Endodermal cell (in vitro differentiated cells): ENCODE measurements at regions not wholly inside any gene's neighbourhood (a gene's known extent, or its start where the extent isn't known, plus 50 kb on each side); places are given as distances from the start of the nearest gene placed in this dataset.

Source experiments
- DNase-seq: peaks from one replicate; pipeline ENCODE4 v3.0.0-alpha.2; 2017
- H3K27ac ChIP-seq: 2 replicates; pipeline ENCODE4 v1.5.1; 2013; ENCODE audit warnings: mild to moderate bottlenecking, low read depth, low read length, moderate library complexity
- H3K27me3 ChIP-seq: 2 replicates; pipeline ENCODE4 v1.6.1; 2013; ENCODE audit warnings: mild to moderate bottlenecking, low read length, moderate library complexity; ENCODE audit not compliant: insufficient read depth, control insufficient read depth, poor library complexity, severe bottlenecking
- H3K36me3 ChIP-seq: 2 replicates; pipeline ENCODE4 v1.7.0; 2013; ENCODE audit warnings: mild to moderate bottlenecking, low read length, moderate library complexity; ENCODE audit not compliant: control insufficient read depth, insufficient read depth
- H3K4me1 ChIP-seq: one replicate; pipeline ENCODE4 v1.7.0; 2013; ENCODE audit warnings: low read length; ENCODE audit not compliant: control insufficient read depth, insufficient read depth
- H3K4me3 ChIP-seq: 2 replicates; pipeline ENCODE4 v1.5.1; 2013; ENCODE audit warnings: mild to moderate bottlenecking, low read length, moderate library complexity
- H3K9ac ChIP-seq: 2 replicates; pipeline ENCODE4 v1.6.1; 2013; ENCODE audit warnings: mild to moderate bottlenecking, low read length, moderate library complexity; ENCODE audit not compliant: poor library complexity, severe bottlenecking; ENCODE audit errors: extremely low read depth
- H3K9me3 ChIP-seq: 2 replicates; pipeline ENCODE4 v1.6.1; 2013; ENCODE audit warnings: mild to moderate bottlenecking, low read length, moderate library complexity; ENCODE audit not compliant: control insufficient read depth
- H3K27ac Mint-ChIP-seq: 2 replicates; pipeline ENCODE4 v1.8.0; 2020; ENCODE audit warnings: mixed read lengths
- H3K27me3 Mint-ChIP-seq: 2 replicates; pipeline ENCODE4 v1.8.0; 2021; ENCODE audit warnings: mild to moderate bottlenecking, mixed read lengths; ENCODE audit not compliant: insufficient read depth
- H3K36me3 Mint-ChIP-seq: 2 replicates; pipeline ENCODE4 v1.8.0; 2020; ENCODE audit warnings: low read depth, mixed read lengths
- H3K4me1 Mint-ChIP-seq: 2 replicates; pipeline ENCODE4 v1.8.0; 2020; ENCODE audit warnings: mixed read lengths
- H3K4me3 Mint-ChIP-seq: 2 replicates; pipeline ENCODE4 v1.8.0; 2020; ENCODE audit warnings: mild to moderate bottlenecking, moderate library complexity, mixed read lengths
- H3K9me3 Mint-ChIP-seq: 2 replicates; pipeline ENCODE4 v1.8.0; 2020; ENCODE audit warnings: mild to moderate bottlenecking, mixed read lengths
- CTCF ChIP-seq: fragments of 200-600 bp; sonication (generic); conservative IDR thresholded peaks from 2 replicates; pipeline ENCODE4 v1.5.0; 2021; ENCODE audit warnings: antibody characterized with exemption, mild to moderate bottlenecking
- WGBS, 2 experiments: methylation state at CpG; one replicate each; pipeline versions ENCODE4 v1.1.5 to v1.1.7; 2013; ENCODE audit warnings: missing lambda C conversion rate in 2 of 2, mixed read lengths in 1 of 2; ENCODE audit not compliant: insufficient coverage in 1 of 2, insufficient read length in 1 of 2; 5-methylcytosine and 5-hydroxymethylcytosine counted together

- Histone ChIP-seq H3K4me1 (no peaks in the 10 kb centered on the region), H3K27ac (no peak overlapping the region), H3K9me3 (peaks cover 26% of the 10 kb centered on the region), H3K9ac (no peak overlapping the region), H3K36me3 (no peaks in the 10 kb centered on the region), H3K27me3 (no peaks in the 10 kb centered on the region), H3K4me3 (no peak overlapping the region)
- Mint-ChIP-seq H3K36me3 (no peaks in the 10 kb centered on the region), H3K27me3 (no peaks in the 10 kb centered on the region), H3K4me3 (no peak overlapping the region), H3K9me3 (peaks cover 20% of the 10 kb centered on the region), H3K27ac (no peak overlapping the region), H3K4me1 (no peaks in the 10 kb centered on the region)
- TF ChIP-seq CTCF = no peak
- 90% methylated on average over 2 of the region's 2 CpGs; no CpG with 5 or more reads in 1 of the 2 experiments for WGBS, 2 experiments
- DNase-seq = no peak
Observed at GRCh38 chr9:75389101-75389500, 300.8 kb downstream of the OSTF1 start.

- Mint-ChIP-seq H3K27me3 (no peaks in the 10 kb centered on the region), H3K27ac (no peak overlapping the region), H3K9me3 (peaks cover 4% of the 10 kb centered on the region), H3K4me1 (no peaks in the 10 kb centered on the region), H3K36me3 (no peaks in the 10 kb centered on the region), H3K4me3 (no peak overlapping the region)
- Histone ChIP-seq H3K9ac (no peak overlapping the region), H3K27me3 (no peaks in the 10 kb centered on the region), H3K4me3 (no peak overlapping the region), H3K36me3 (no peaks in the 10 kb centered on the region), H3K27ac (no peak overlapping the region), H3K4me1 (no peaks in the 10 kb centered on the region), H3K9me3 (peaks cover 7% of the 10 kb centered on the region)
- no peak for DNase-seq
- WGBS, 2 experiments = 67 to 89% methylated on average over 1 to 5 of the region's 5 CpGs
- TF ChIP-seq CTCF = no peak
Observed at GRCh38 chr9:75390951-75391350, 302.6 kb downstream of the OSTF1 start.

- Histone ChIP-seq H3K27me3 (no peaks in the 10 kb centered on the region), H3K27ac (no peak overlapping the region), H3K4me1 (no peaks in the 10 kb centered on the region), H3K4me3 (no peak overlapping the region), H3K9me3 (peaks cover 2% of the 10 kb centered on the region), H3K9ac (no peak overlapping the region), H3K36me3 (no peaks in the 10 kb centered on the region)
- no peak overlapping the region for H3K4me3 Mint-ChIP-seq
- no peaks in the 10 kb centered on the region for H3K36me3 Mint-ChIP-seq
- H3K27me3 Mint-ChIP-seq = no peaks in the 10 kb centered on the region
- H3K4me1 Mint-ChIP-seq = no peaks in the 10 kb centered on the region
- no peaks in the 10 kb centered on the region for H3K9me3 Mint-ChIP-seq
- WGBS, 2 experiments = 90 to 97% methylated on average over 6 to 7 of the region's 8 CpGs
- no peak for TF ChIP-seq CTCF
- DNase-seq = no peak
- no peak overlapping the region for H3K27ac Mint-ChIP-seq
Observed at GRCh38 chr9:75391497-75391896, 303.2 kb downstream of the OSTF1 start.
